ENCODE measurements at regions not wholly inside any gene's neighbourhood (a gene's known extent, or its start where the extent isn't known, plus 50 kb on each side); places are given as distances from the start of the nearest gene placed in this dataset.

DNA sequence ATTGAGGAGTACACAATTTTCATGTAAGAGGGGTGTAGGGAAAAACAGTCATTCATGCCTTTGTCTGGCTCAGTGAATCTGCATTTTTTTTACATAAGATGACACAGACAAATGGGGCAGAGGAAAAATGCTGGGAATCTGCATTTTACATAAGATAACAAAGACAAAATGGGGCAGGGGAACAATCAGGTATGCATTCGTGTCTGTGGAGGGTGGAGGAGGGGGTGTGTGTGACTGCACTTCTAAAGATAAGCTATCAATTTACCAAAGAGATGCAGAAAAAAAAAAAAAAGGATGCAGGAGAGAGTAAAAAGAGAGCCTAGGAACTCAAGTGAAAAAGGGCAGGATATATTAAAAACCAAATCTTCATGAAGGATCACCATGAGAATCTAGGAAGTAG, 637.4 kb downstream of the ZNF674 start:
- intact Hi-C loops (cut with micrococcal nuclease) = no loop called here
- Mint-ChIP-seq H3K27me3 (no peaks in the 10 kb centered on the region), H3K36me3 (ENCODE audit: low read depth) (no peaks in the 10 kb centered on the region), H3K4me3 (no peak overlapping the region), H3K9me3 (no peaks in the 10 kb centered on the region), H3K27ac (no peak overlapping the region), H3K4me1 (ENCODE audit: low read depth) (peaks cover 9% of the 10 kb centered on the region)
- no peak for DNase-seq
- TF ChIP-seq, protein P1, sequence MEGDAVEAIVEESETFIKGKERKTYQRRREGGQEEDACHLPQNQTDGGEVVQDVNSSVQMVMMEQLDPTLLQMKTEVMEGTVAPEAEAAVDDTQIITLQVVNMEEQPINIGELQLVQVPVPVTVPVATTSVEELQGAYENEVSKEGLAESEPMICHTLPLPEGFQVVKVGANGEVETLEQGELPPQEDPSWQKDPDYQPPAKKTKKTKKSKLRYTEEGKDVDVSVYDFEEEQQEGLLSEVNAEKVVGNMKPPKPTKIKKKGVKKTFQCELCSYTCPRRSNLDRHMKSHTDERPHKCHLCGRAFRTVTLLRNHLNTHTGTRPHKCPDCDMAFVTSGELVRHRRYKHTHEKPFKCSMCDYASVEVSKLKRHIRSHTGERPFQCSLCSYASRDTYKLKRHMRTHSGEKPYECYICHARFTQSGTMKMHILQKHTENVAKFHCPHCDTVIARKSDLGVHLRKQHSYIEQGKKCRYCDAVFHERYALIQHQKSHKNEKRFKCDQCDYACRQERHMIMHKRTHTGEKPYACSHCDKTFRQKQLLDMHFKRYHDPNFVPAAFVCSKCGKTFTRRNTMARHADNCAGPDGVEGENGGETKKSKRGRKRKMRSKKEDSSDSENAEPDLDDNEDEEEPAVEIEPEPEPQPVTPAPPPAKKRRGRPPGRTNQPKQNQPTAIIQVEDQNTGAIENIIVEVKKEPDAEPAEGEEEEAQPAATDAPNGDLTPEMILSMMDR (IDR thresholded peaks at IDR 0.05) = no peak
- no peak for ATAC-seq
- POLR2A ChIA-PET = no interaction called here
- CTCF ChIA-PET = no interaction called here

DNA sequence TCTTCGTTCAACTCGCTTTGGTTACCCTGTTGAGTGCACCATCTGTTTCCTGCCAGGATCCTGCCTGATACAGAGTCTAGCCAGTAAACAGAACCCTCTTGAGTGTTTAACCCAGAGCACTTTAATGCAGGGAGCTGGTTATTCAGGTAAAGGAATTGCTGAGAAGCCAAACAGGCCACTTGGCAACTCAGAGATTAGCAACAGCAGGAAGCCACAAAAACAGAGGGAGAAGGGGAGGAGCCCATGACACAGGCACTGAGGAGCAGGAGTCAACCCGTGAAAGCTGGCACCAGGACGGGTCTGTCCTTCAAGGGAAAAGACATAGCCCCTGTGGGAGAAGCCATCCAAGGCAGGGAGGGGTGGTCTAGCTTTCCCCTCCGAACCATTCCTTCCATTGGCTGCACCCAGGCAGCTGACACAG, 641.4 kb downstream of the ZNF674 start:
- TF ChIP-seq, protein P1 (IDR thresholded peaks at IDR 0.05) = no peak
- POLR2A ChIA-PET = no interaction called here
- no peak for ATAC-seq
- DNase-seq = no peak
- H3K27me3 Mint-ChIP-seq = peaks cover 2% of the 10 kb centered on the region
- intact Hi-C loops (cut with micrococcal nuclease) = no loop called here
- no peak overlapping the region for H3K4me3 Mint-ChIP-seq
- no peaks in the 10 kb centered on the region for H3K36me3 Mint-ChIP-seq (ENCODE audit: low read depth)
- H3K27ac Mint-ChIP-seq = no peak overlapping the region
- CTCF ChIA-PET = no interaction called here
- no peaks in the 10 kb centered on the region for H3K9me3 Mint-ChIP-seq
- peaks cover 4% of the 10 kb centered on the region for H3K4me1 Mint-ChIP-seq (ENCODE audit: low read depth)

DNA sequence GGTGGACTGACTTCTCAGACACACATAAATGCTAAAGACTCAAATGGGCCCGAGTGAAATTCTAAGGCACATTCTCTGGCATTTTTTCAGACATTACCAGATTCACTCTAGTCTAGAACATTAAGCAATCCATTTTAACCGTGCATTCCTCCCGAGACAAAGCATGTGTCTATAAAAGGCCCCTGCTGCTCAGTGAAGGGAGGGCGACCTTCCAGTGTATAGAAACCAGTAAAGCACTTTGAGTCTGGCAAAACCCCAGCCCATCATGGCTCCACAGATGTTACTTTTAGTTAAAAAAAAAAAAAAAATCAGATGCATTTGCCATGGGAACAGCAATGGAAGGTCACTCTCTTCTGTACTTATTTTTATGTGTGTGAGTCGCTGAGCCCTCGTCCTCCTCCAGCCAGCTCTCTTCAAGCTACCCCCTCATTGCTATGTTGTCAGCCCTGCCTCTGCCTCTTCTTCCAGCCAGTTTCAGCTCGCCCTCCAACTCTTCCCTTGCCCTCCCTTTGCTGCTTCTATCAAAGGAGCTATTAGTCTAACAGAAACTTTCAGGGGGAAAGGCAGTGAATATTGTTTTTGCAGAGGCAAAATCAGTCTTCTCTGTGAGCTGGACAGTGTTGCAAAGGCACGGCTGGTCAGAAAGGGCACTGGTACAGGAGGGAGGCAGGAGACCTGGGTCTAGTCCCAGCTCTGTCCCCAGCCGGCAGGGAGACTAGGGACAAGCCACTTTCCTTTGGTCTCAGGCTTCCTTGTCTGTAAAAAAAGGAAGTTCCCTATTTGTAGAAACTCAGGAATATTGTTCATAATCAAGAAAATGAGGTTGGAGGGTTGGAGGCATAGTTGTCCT, 644.2 kb downstream of the ZNF674 start:
- Mint-ChIP-seq H3K4me1 (ENCODE audit: low read depth) (peaks cover 4% of the 10 kb centered on the region), H3K27me3 (peaks cover 2% of the 10 kb centered on the region), H3K27ac (no peak overlapping the region), H3K4me3 (no peak overlapping the region), H3K36me3 (ENCODE audit: low read depth) (no peaks in the 10 kb centered on the region), H3K9me3 (no peaks in the 10 kb centered on the region)
- TF ChIP-seq, protein P1 (IDR thresholded peaks at IDR 0.05) = no peak
- ChIA-PET CTCF (interaction anchor here (0.6 kb wide), 1 partner anchor 1842 kb away, joined by 3 read pairs; no protein-coding TSS in a partner anchor), POLR2A (no interaction called here)
- ATAC-seq (no peak), DNase-seq (no peak)
- intact Hi-C loops (cut with micrococcal nuclease) = no loop called here

DNA sequence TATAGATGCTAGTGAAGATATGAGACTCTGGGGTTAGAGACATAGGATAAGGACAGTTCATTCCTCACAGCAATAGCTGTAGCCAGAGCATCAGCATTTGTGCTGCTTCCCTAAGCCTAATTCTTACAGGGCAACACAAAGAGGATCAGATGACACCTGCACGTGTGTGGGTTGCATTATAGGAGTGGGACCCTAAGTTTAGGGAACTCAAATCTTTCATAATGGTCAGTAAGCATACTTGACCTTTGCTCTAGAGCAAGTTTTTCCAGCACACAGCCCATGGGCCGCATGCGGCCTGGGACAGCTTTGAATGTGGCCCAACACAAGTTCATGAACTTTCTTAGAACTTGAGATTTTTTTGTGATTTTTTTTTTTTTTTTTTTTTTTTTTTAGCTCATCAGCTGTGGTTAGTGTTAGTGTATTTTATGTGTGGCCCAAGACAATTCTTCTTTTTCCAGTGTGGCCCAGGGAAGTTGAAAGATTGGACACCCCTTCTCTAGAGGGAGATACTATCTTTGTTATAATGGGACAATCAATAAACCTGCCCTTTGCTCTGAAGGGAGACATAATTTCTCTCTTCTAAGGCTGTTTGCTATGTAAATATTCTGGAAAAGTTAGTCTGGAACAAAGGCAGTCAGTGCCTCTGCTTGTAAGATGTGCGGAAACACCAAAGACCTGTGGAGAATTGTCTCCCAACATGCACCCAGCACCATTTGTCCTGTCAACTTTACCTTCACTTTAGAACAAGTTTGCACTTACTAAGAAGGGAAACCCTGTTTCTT, 650.2 kb downstream of the ZNF674 start:
- Mint-ChIP-seq H3K9me3 (no peaks in the 10 kb centered on the region), H3K4me3 (no peak overlapping the region), H3K27me3 (no peaks in the 10 kb centered on the region), H3K36me3 (ENCODE audit: low read depth) (no peaks in the 10 kb centered on the region), H3K27ac (no peak overlapping the region), H3K4me1 (ENCODE audit: low read depth) (peaks cover 4% of the 10 kb centered on the region)
- POLR2A ChIA-PET = interaction anchor here (0.5 kb wide), 1 partner anchor 8 kb away, joined by 3 read pairs; no protein-coding TSS in a partner anchor
- TF ChIP-seq, protein P1 (IDR thresholded peaks at IDR 0.05) = no peak
- CTCF ChIA-PET = interaction anchor here (1.0 kb wide), 1 partner anchor 13 kb away, joined by 3 read pairs; no protein-coding TSS in a partner anchor
- intact Hi-C loops (cut with micrococcal nuclease) = no loop called here
- ATAC-seq = no peak
- no peak for DNase-seq

DNA sequence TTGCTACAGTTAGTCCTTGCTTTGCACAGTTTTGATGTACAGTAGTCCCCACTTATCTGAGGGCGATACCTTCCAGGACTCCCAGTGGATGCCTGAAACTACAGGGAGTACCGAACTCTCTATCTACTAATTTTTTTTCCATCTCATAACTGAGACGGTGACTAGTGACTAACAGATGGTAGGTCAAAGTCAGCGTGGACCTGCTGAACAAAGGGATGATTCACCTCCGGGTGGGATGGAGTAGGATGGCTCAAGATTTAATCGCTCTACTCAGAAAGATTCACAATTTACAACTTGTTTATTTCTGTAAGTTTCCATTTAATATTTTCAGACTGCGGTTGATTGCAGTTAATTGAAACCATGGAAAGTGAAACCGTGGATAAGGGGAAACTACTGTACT, 655.8 kb downstream of the ZNF674 start:
- DNase-seq (no peak), ATAC-seq (no peak)
- TF ChIP-seq, protein P1 (IDR thresholded peaks at IDR 0.05) = no peak
- Mint-ChIP-seq H3K36me3 (ENCODE audit: low read depth) (no peaks in the 10 kb centered on the region), H3K4me3 (no peak overlapping the region), H3K9me3 (no peaks in the 10 kb centered on the region), H3K4me1 (ENCODE audit: low read depth) (peaks cover 4% of the 10 kb centered on the region), H3K27me3 (no peaks in the 10 kb centered on the region), H3K27ac (no peak overlapping the region)
- CTCF ChIA-PET = no interaction called here
- POLR2A ChIA-PET = no interaction called here
- intact Hi-C loops (cut with micrococcal nuclease) = no loop called here
